KMS-11 (cell line): ENCODE measurements at regions not wholly inside any gene's neighbourhood (a gene's known extent, or its start where the extent isn't known, plus 50 kb on each side); places are given as distances from the start of the nearest gene placed in this dataset.

Source experiments
- H2AFZ ChIP-seq: fragments of 200-600 bp; sonication (generic); 2 replicates; pipeline ENCODE4 v1.6.1; 2016; ENCODE audit warnings: antibody characterized with exemption, mixed run types, low read depth
- H3K27ac ChIP-seq: fragments of 200-600 bp; sonication (generic); 2 replicates; pipeline ENCODE4 v1.6.1; 2016; ENCODE audit warnings: mild to moderate bottlenecking, mixed run types
- H3K27me3 ChIP-seq: fragments of 200-600 bp; sonication (generic); 2 replicates; pipeline ENCODE4 v1.6.1; 2017; ENCODE audit warnings: mild to moderate bottlenecking, low read depth, mixed run types, moderate library complexity; ENCODE audit not compliant: insufficient read depth
- H3K36me3 ChIP-seq: fragments of 200-600 bp; sonication (generic); 2 replicates; pipeline ENCODE4 v1.6.1; 2017; ENCODE audit warnings: mild to moderate bottlenecking, mixed run types; ENCODE audit not compliant: insufficient read depth
- H3K4me1 ChIP-seq: fragments of 200-600 bp; sonication (generic); 2 replicates; pipeline ENCODE4 v1.6.1; 2016; ENCODE audit warnings: mild to moderate bottlenecking, low read depth, mixed run types; ENCODE audit not compliant: poor library complexity, severe bottlenecking
- H3K4me2 ChIP-seq: fragments of 200-600 bp; sonication (generic); 2 replicates; pipeline ENCODE4 v1.7.0; 2016; ENCODE audit warnings: mild to moderate bottlenecking, mixed run types
- H3K4me3 ChIP-seq: fragments of 200-600 bp; sonication (generic); IDR thresholded peaks from 2 replicates; pipeline ENCODE4 v1.6.1; 2017; ENCODE audit warnings: low read depth, low read length, mixed read lengths; ENCODE audit not compliant: insufficient read depth
- H3K79me2 ChIP-seq: fragments of 200-600 bp; sonication (generic); 2 replicates; pipeline ENCODE4 v1.6.1; 2016; ENCODE audit warnings: low read depth, mixed run types; ENCODE audit not compliant: insufficient read depth
- H3K9ac ChIP-seq: fragments of 200-600 bp; sonication (generic); 2 replicates; pipeline ENCODE4 v1.6.1; 2016; ENCODE audit warnings: mild to moderate bottlenecking, mixed run types
- H4K20me1 ChIP-seq: fragments of 200-600 bp; sonication (generic); 2 replicates; pipeline ENCODE4 v1.6.1; 2016; ENCODE audit warnings: mild to moderate bottlenecking, mixed run types; ENCODE audit not compliant: insufficient read depth
- CTCF ChIP-seq: fragments of 200-600 bp; sonication (generic); conservative IDR thresholded peaks from 2 replicates; pipeline ENCODE4 v1.6.1; 2017; ENCODE audit warnings: low read depth, mild to moderate bottlenecking, antibody characterized with exemption, low read length, moderate library complexity, mixed read lengths

GRCh38 chr14:25800841-25801240 lies 750.9 kb upstream of the STXBP6 start:
- Histone ChIP-seq H4K20me1 (no peaks in the 10 kb centered on the region), H3K36me3 (no peaks in the 10 kb centered on the region), H3K4me2 (no peak overlapping the region), H3K4me1 (no peaks in the 10 kb centered on the region), H3K9ac (no peak overlapping the region), H2AFZ (no peak overlapping the region), H3K27ac (no peak overlapping the region), H3K79me2 (no peaks in the 10 kb centered on the region), H3K4me3 (no peak overlapping the region), H3K27me3 (no peaks in the 10 kb centered on the region)
- no peak for TF ChIP-seq CTCF

GRCh38 chr14:25788252-25788651 lies 738.3 kb upstream of the STXBP6 start:
- no peaks in the 10 kb centered on the region for H3K4me1 ChIP-seq
- H3K79me2 ChIP-seq: no peaks in the 10 kb centered on the region
- H3K9ac ChIP-seq: no peak overlapping the region
- no peaks in the 10 kb centered on the region for H3K27me3 ChIP-seq
- H2AFZ ChIP-seq: no peak overlapping the region
- no peak for TF ChIP-seq CTCF
- no peak overlapping the region for H3K4me2 ChIP-seq
- H3K36me3 ChIP-seq: no peaks in the 10 kb centered on the region
- no peaks in the 10 kb centered on the region for H4K20me1 ChIP-seq
- H3K4me3 ChIP-seq: no peak overlapping the region
- no peak overlapping the region for H3K27ac ChIP-seq

- no peak for TF ChIP-seq CTCF
- no peaks in the 10 kb centered on the region for H4K20me1 ChIP-seq
Measured at GRCh38 chr14:25765909-25766308, 716.0 kb upstream of the STXBP6 start.

GRCh38 chr14:25759920-25760655 lies 710.1 kb upstream of the STXBP6 start:
- H3K4me1 ChIP-seq: no peaks in the 10 kb centered on the region
- H2AFZ ChIP-seq: no peak overlapping the region
- no peak overlapping the region for H3K4me3 ChIP-seq
- no peak overlapping the region for H3K27ac ChIP-seq
- H3K36me3 ChIP-seq: no peaks in the 10 kb centered on the region
- H4K20me1 ChIP-seq: no peaks in the 10 kb centered on the region
- H3K9ac ChIP-seq: no peak overlapping the region
- H3K79me2 ChIP-seq: no peaks in the 10 kb centered on the region
- no peak for TF ChIP-seq CTCF
- H3K27me3 ChIP-seq: no peaks in the 10 kb centered on the region
- H3K4me2 ChIP-seq: no peak overlapping the region

More at GRCh38 chr14:25765909-25766308, 716.0 kb upstream of the STXBP6 start:
- no peak overlapping the region for H2AFZ ChIP-seq
- no peak overlapping the region for H3K4me3 ChIP-seq
- no peaks in the 10 kb centered on the region for H3K79me2 ChIP-seq
- H3K4me2 ChIP-seq: no peak overlapping the region
- no peaks in the 10 kb centered on the region for H3K4me1 ChIP-seq
- no peaks in the 10 kb centered on the region for H3K27me3 ChIP-seq
- no peak overlapping the region for H3K27ac ChIP-seq
- H3K36me3 ChIP-seq: no peaks in the 10 kb centered on the region
- no peak overlapping the region for H3K9ac ChIP-seq
